ENCODE measurements at regions not wholly inside any gene's neighbourhood (a gene's known extent, or its start where the extent isn't known, plus 50 kb on each side); places are given as distances from the start of the nearest gene placed in this dataset.

DNA sequence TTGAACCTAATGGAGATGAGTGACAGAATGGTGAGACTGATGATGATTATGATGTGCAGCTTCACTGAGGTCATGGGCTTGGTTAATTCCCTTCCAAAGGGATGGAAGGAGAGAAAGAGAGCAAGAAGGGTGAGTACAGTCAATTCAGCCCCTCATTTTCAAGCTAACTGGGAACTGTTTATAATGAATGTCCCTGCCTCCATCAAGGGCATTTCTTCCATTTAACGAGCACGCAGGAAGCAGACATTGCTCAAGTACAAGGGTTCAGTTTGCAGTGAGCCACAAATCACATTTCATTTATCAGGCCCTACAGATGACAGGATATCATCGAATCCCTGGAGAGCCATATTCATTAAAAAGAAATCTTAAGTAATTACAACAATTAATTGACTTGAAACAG, 158.3 kb upstream of the EEF1E1 start:
- TF ChIP-seq, protein P1, sequence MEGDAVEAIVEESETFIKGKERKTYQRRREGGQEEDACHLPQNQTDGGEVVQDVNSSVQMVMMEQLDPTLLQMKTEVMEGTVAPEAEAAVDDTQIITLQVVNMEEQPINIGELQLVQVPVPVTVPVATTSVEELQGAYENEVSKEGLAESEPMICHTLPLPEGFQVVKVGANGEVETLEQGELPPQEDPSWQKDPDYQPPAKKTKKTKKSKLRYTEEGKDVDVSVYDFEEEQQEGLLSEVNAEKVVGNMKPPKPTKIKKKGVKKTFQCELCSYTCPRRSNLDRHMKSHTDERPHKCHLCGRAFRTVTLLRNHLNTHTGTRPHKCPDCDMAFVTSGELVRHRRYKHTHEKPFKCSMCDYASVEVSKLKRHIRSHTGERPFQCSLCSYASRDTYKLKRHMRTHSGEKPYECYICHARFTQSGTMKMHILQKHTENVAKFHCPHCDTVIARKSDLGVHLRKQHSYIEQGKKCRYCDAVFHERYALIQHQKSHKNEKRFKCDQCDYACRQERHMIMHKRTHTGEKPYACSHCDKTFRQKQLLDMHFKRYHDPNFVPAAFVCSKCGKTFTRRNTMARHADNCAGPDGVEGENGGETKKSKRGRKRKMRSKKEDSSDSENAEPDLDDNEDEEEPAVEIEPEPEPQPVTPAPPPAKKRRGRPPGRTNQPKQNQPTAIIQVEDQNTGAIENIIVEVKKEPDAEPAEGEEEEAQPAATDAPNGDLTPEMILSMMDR (IDR thresholded peaks at IDR 0.05), result no peak
- TF ChIP-seq POLR2A (IDR thresholded peaks at IDR 0.05), result no peak

GRCh38 chr6:8246403-8246802, 144.1 kb upstream of the EEF1E1 start:
- TF ChIP-seq, protein P1 (IDR thresholded peaks at IDR 0.05), result no peak
- TF ChIP-seq POLR2A (IDR thresholded peaks at IDR 0.05), result no peak

More for the DNA sequence above, 158.3 kb upstream of the EEF1E1 start:
- 49 to 70% methylated on average over 3 of the region's 3 CpGs for WGBS, 2 donors
- no peaks in the 10 kb centered on the region for H3K36me3 ChIP-seq (replicated peaks in 1 of 2; ENCODE audit: insufficient read depth in 1 of 2, low read depth in 2 of 2)
- no peak overlapping the region for H3K27ac ChIP-seq
- no peaks in the 10 kb centered on the region for H3K9me3 ChIP-seq
- ATAC-seq, result no peak
- H3K4me3 ChIP-seq, result no peak overlapping the region
- intact Hi-C loops (cut with DNase I), result no loop called here
- no peaks in the 10 kb centered on the region for H3K4me1 ChIP-seq
- no peak for DNase-seq
- H3K27me3 ChIP-seq, result no peaks in the 10 kb centered on the region

GRCh38 chr6:8245726-8246125, 143.4 kb upstream of the EEF1E1 start:
- H3K27me3 ChIP-seq, result no peaks in the 10 kb centered on the region
- H3K4me1 ChIP-seq, result no peaks in the 10 kb centered on the region
- intact Hi-C loops (cut with DNase I), result no loop called here
- no peaks in the 10 kb centered on the region for H3K36me3 ChIP-seq (replicated peaks in 1 of 2; ENCODE audit: insufficient read depth in 1 of 2, low read depth in 2 of 2)
- TF ChIP-seq, protein P1 (IDR thresholded peaks at IDR 0.05), result no peak
- TF ChIP-seq POLR2A (IDR thresholded peaks at IDR 0.05), result no peak
- no peak for DNase-seq
- no peak overlapping the region for H3K27ac ChIP-seq
- 36 to 52% methylated on average over 4 to 6 of the region's 6 CpGs for WGBS, 2 donors
- H3K4me3 ChIP-seq, result no peak overlapping the region
- no peaks in the 10 kb centered on the region for H3K9me3 ChIP-seq
- no peak for ATAC-seq

More at GRCh38 chr6:8246403-8246802, 144.1 kb upstream of the EEF1E1 start:
- Histone ChIP-seq H3K4me1 (no peaks in the 10 kb centered on the region), H3K9me3 (no peaks in the 10 kb centered on the region), H3K4me3 (no peak overlapping the region), H3K27ac (no peak overlapping the region), H3K27me3 (no peaks in the 10 kb centered on the region), H3K36me3 (replicated peaks in 1 of 2; ENCODE audit: insufficient read depth in 1 of 2, low read depth in 2 of 2) (no peaks in the 10 kb centered on the region)
- WGBS, 2 donors, result 60 to 68% methylated on average over 2 of the region's 2 CpGs
- intact Hi-C loops (cut with DNase I), result no loop called here
- DNase-seq (no peak), ATAC-seq (no peak)

DNA sequence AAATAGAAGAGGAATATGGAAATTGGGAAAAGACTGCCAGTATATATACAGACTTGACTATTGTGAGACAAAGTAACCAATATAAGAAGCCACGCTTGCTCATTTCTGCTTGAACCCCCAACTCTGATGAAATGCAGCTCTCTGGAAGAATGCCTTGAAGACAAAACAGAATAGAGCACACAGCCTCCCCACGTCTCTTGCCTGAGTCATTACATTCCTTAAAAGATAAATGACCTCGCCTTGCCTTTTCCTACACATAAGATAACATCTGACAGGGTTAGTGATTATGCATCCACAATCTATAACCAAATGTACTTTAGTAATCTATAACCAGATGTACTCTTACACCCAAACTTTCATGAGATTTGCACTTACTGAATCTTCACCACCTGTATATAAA, 141.1 kb upstream of the EEF1E1 start:
- no peak for DNase-seq
- intact Hi-C loops (cut with DNase I), result no loop called here
- ATAC-seq, result no peak
- Histone ChIP-seq H3K9me3 (no peaks in the 10 kb centered on the region), H3K4me3 (no peak overlapping the region), H3K36me3 (replicated peaks in 1 of 2; ENCODE audit: insufficient read depth in 1 of 2, low read depth in 2 of 2) (no peaks in the 10 kb centered on the region), H3K27me3 (no peaks in the 10 kb centered on the region), H3K27ac (no peak overlapping the region), H3K4me1 (no peaks in the 10 kb centered on the region)
- WGBS, 2 donors, result 40 to 53% methylated on average over 3 of the region's 3 CpGs
- TF ChIP-seq POLR2A (IDR thresholded peaks at IDR 0.05), result no peak
- TF ChIP-seq, protein P1 (IDR thresholded peaks at IDR 0.05), result no peak

DNA sequence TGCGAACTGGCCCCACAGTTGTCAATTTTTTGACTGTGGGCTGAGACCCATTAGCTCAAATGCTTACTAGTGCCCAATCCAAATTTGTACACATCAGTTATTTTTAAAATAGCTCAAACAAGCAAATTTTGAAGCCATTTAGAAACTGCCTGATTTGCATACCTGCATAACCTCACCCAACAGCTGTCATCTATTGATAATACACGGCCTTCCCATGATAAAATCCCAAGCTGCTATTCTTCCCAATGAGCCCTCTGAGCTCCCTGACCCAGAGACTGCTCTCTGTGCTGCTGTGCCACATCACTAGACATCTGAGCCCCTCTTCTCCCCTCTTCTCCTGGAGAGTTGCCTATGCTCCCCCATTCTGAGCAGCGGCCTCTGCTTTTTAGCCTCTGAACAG, 140.5 kb upstream of the EEF1E1 start:
- H3K27ac ChIP-seq, result no peak overlapping the region
- no peak for TF ChIP-seq POLR2A (IDR thresholded peaks at IDR 0.05)
- TF ChIP-seq, protein P1 (IDR thresholded peaks at IDR 0.05), result no peak
- WGBS, 2 donors, result 75 to 78% methylated on average over 3 of the region's 3 CpGs
- no peaks in the 10 kb centered on the region for H3K36me3 ChIP-seq (replicated peaks in 1 of 2; ENCODE audit: insufficient read depth in 1 of 2, low read depth in 2 of 2)
- no peaks in the 10 kb centered on the region for H3K27me3 ChIP-seq
- H3K4me3 ChIP-seq, result no peak overlapping the region
- no peak for DNase-seq
- intact Hi-C loops (cut with DNase I), result no loop called here
- no peak for ATAC-seq
- no peaks in the 10 kb centered on the region for H3K4me1 ChIP-seq
- no peaks in the 10 kb centered on the region for H3K9me3 ChIP-seq

Measured in body of pancreas (tissue), 4 donors.